DMS79 treated with DMSO at 0.1 percent for 48 hours (cell line): ENCODE measurements at regions not wholly inside any gene's neighbourhood (a gene's known extent, or its start where the extent isn't known, plus 50 kb on each side); places are given as distances from the start of the nearest gene placed in this dataset.

Experiments used
- DNase-seq: peaks from one replicate; lab custom pipeline; 2025; lab: John Stamatoyannopoulos, UW

GRCh38 chr21:16363518-16363917, 633.7 kb downstream of the USP25 start:
- peak; percentile 53 for DNase-seq

GRCh38 chr21:16366207-16366606, 636.4 kb downstream of the USP25 start:
- no peak for DNase-seq

- DNase-seq = no peak
These were observed 637.3 kb downstream of the USP25 start for GRCh38 chr21:16367079-16367478.

- no peak for DNase-seq
These were observed 640.4 kb downstream of the USP25 start for GRCh38 chr21:16370186-16370585.

- no peak for DNase-seq
These were observed 642.8 kb downstream of the USP25 start for GRCh38 chr21:16372586-16372985.

- no peak for DNase-seq
These were observed 646.9 kb downstream of the USP25 start for GRCh38 chr21:16376673-16377072.

GRCh38 chr21:16377120-16377658, 647.4 kb downstream of the USP25 start:
- DNase-seq = no peak

GRCh38 chr21:16377857-16378256, 648.1 kb downstream of the USP25 start:
- DNase-seq = no peak

- no peak for DNase-seq
These were observed 648.7 kb downstream of the USP25 start for GRCh38 chr21:16378525-16378924.

- DNase-seq = no peak
These were observed 658.5 kb downstream of the USP25 start for GRCh38 chr21:16388291-16388690.

GRCh38 chr21:16388911-16389560, 659.3 kb downstream of the USP25 start:
- no peak for DNase-seq

GRCh38 chr21:16389643-16390042, 659.9 kb downstream of the USP25 start:
- DNase-seq = no peak

GRCh38 chr21:16395285-16395684, 665.5 kb downstream of the USP25 start:
- no peak for DNase-seq

- DNase-seq = no peak
These were observed 673.0 kb downstream of the USP25 start for GRCh38 chr21:16402752-16403151.

GRCh38 chr21:16404776-16405175, 675.0 kb downstream of the USP25 start:
- no peak for DNase-seq

- no peak for DNase-seq
These were observed 676.6 kb downstream of the USP25 start for GRCh38 chr21:16406355-16406754.

GRCh38 chr21:16407403-16408240, 677.8 kb downstream of the USP25 start:
- DNase-seq = no peak

GRCh38 chr21:16408280-16408679, 678.5 kb downstream of the USP25 start:
- DNase-seq = no peak

- no peak for DNase-seq
These were observed 679.6 kb downstream of the USP25 start for GRCh38 chr21:16409352-16409751.

- DNase-seq = no peak
These were observed 688.4 kb downstream of the USP25 start for GRCh38 chr21:16418226-16418625.

- no peak for DNase-seq
These were observed 688.9 kb downstream of the USP25 start for GRCh38 chr21:16418642-16419041.

GRCh38 chr21:16419188-16419921, 689.6 kb downstream of the USP25 start:
- DNase-seq = peak; percentile 93
